IMR-90 (cell line): ENCODE measurements at regions not wholly inside any gene's neighbourhood (a gene's known extent, or its start where the extent isn't known, plus 50 kb on each side); places are given as distances from the start of the nearest gene placed in this dataset.

Experiments used
- ATAC-seq: fragments of 200-7000 bp; cut with Tn5 transposase; 2 replicates; pipeline ENCODE4 v1.9.1; 2020; ENCODE audit warnings: low read depth, mild to moderate bottlenecking, moderate library complexity
- BruUV-seq: library from RNA; stranded (reverse); fragments of 400-500 nt; replicated peaks from 2 replicates; lab custom pipeline; 2021; lab: Mats Ljungman, UMichigan
- CTCF ChIA-PET: fragments of 300-600 bp; formaldehyde crosslinking; extraction: SDS; loops from one replicate; lab custom pipeline; 2021; ENCODE audit warnings: antibody characterized with exemption; lab: Yijun Ruan, JAX
- POLR2A ChIA-PET: fragments of 300-600 bp; sonication (Branson Sonifier 250); formaldehyde crosslinking; loops from one replicate; lab custom pipeline; 2022; ENCODE audit warnings: antibody characterized with exemption; ENCODE audit not compliant: unreplicated experiment; lab: Charles Lee
- DNase-seq: peaks from one replicate; pipeline ENCODE4 v3.0.0; 2013
- H2AFZ ChIP-seq: replicated peaks from 2 replicates; pipeline ENCODE3; 2013; ENCODE audit warnings: low read length, mild to moderate bottlenecking; ENCODE audit not compliant: poor library complexity
- H2AK5ac ChIP-seq: 2 replicates; pipeline ENCODE4 v1.6.1; 2013; ENCODE audit warnings: low read depth, low read length, inconsistent platforms
- H2AK9ac ChIP-seq: replicated peaks from 2 replicates; pipeline ENCODE3; 2013; ENCODE audit warnings: mild to moderate bottlenecking, low read depth, low read length, moderate library complexity; ENCODE audit not compliant: poor library complexity
- H2BK120ac ChIP-seq: 2 replicates; pipeline ENCODE4 v1.6.1; 2013; ENCODE audit warnings: low read depth, low read length, inconsistent platforms
- H2BK15ac ChIP-seq: 3 replicates; pipeline ENCODE4 v1.6.1; 2013; ENCODE audit warnings: low read depth, low read length, inconsistent platforms
- H2BK20ac ChIP-seq: 2 replicates; pipeline ENCODE4 v1.6.1; 2013; ENCODE audit warnings: low read depth, mild to moderate bottlenecking, inconsistent platforms, low read length, moderate library complexity
- H2BK5ac ChIP-seq: 2 replicates; pipeline ENCODE4 v1.6.1; 2013; ENCODE audit warnings: mild to moderate bottlenecking, low read depth, low read length, inconsistent platforms; ENCODE audit not compliant: poor library complexity, severe bottlenecking
- H3K14ac ChIP-seq: replicated peaks from 2 replicates; pipeline ENCODE4 v1.6.1; 2013; ENCODE audit warnings: low read depth, low read length, inconsistent platforms
- H3K18ac ChIP-seq: 2 replicates; pipeline ENCODE4 v1.6.1; 2013; ENCODE audit warnings: low read depth, low read length, control low read depth
- H3K23ac ChIP-seq: 2 replicates; pipeline ENCODE4 v1.6.1; 2013; ENCODE audit warnings: low read depth, low read length, inconsistent platforms
- H3K27ac ChIP-seq: 2 replicates; pipeline ENCODE4 v1.5.1; 2013; ENCODE audit warnings: mild to moderate bottlenecking, control low read depth, low read length; ENCODE audit not compliant: insufficient read depth
- H3K27me3 ChIP-seq: 2 replicates; pipeline ENCODE4 v1.6.1; 2013; ENCODE audit warnings: low read length; ENCODE audit not compliant: control insufficient read depth, insufficient read depth
- H3K36me3 ChIP-seq: 2 replicates; pipeline ENCODE4 v1.6.1; 2013; ENCODE audit warnings: low read length, mixed read lengths; ENCODE audit not compliant: control insufficient read depth, insufficient read depth
- H3K4ac ChIP-seq: 2 replicates; pipeline ENCODE4 v1.6.1; 2013; ENCODE audit warnings: low read depth, low read length, inconsistent platforms
- H3K4me1 ChIP-seq: 2 replicates; pipeline ENCODE4 v1.6.1; 2013; ENCODE audit warnings: low read length, mixed read lengths; ENCODE audit not compliant: control insufficient read depth, insufficient read depth
- H3K4me2 ChIP-seq: 2 replicates; pipeline ENCODE4 v1.6.1; 2013; ENCODE audit warnings: low read depth, mild to moderate bottlenecking, control low read depth, low read length, moderate library complexity
- H3K4me3 ChIP-seq: 2 replicates; pipeline ENCODE4 v1.5.1; 2013; ENCODE audit warnings: low read depth, mild to moderate bottlenecking, control low read depth, low read length, moderate library complexity; ENCODE audit not compliant: insufficient read depth
- H3K56ac ChIP-seq: 2 replicates; pipeline ENCODE4 v1.6.1; 2013; ENCODE audit warnings: low read length, inconsistent platforms; ENCODE audit not compliant: insufficient read depth; ENCODE audit errors: extremely low read depth
- H3K79me1 ChIP-seq, 2 experiments: 2 replicates each; pipeline ENCODE4 v1.6.1; 2013; ENCODE audit warnings: low read length in 2 of 2, inconsistent platforms in 1 of 2, low read depth in 1 of 2
- H3K9ac ChIP-seq: 2 replicates; pipeline ENCODE4 v1.6.1; 2013; ENCODE audit warnings: low read depth, low read length, control low read depth
- H3K9me1 ChIP-seq: 2 replicates; pipeline ENCODE4 v1.6.1; 2013; ENCODE audit warnings: low read length, inconsistent platforms; ENCODE audit not compliant: insufficient read depth
- H3K9me3 ChIP-seq: 2 replicates; pipeline ENCODE4 v1.6.1; 2013; ENCODE audit warnings: low read length; ENCODE audit not compliant: control insufficient read depth, insufficient read depth
- H4K20me1 ChIP-seq: 2 replicates; pipeline ENCODE4 v1.6.1; 2013; ENCODE audit warnings: low read length, inconsistent platforms; ENCODE audit not compliant: insufficient read depth
- H4K5ac ChIP-seq: 2 replicates; pipeline ENCODE4 v1.6.1; 2013; ENCODE audit warnings: mild to moderate bottlenecking, low read depth, low read length, control low read depth
- H4K8ac ChIP-seq, 2 experiments: 2 replicates each; pipeline ENCODE4 v1.6.1; 2013; ENCODE audit warnings: low read depth in 2 of 2, low read length in 2 of 2, control low read depth in 1 of 2, inconsistent platforms in 1 of 2
- H4K91ac ChIP-seq: 2 replicates; pipeline ENCODE4 v1.6.1; 2013; ENCODE audit warnings: low read depth, low read length, inconsistent platforms; ENCODE audit not compliant: insufficient read depth
- FOS ChIP-seq: fragments of 150-350 bp; IDR thresholded peaks from 2 replicates; pipeline ENCODE4 v1.6.1; 2016; ENCODE audit warnings: low read depth, low read length
- MAZ ChIP-seq: IDR thresholded peaks from 2 replicates; pipeline ENCODE4 v1.6.1; 2012; ENCODE audit warnings: low read depth, mild to moderate bottlenecking, low read length, improper control_type of control experiment, moderate library complexity, borderline replicate concordance
- NFE2L2 ChIP-seq: fragments of 150-350 bp; IDR thresholded peaks from 2 replicates; pipeline ENCODE4 v1.6.1; 2016; ENCODE audit warnings: low read depth, mild to moderate bottlenecking, low read length
- RAD21 ChIP-seq: IDR thresholded peaks from 2 replicates; pipeline ENCODE4 v1.6.1; 2012; ENCODE audit warnings: low read length, improper control_type of control experiment
- WGBS, 2 experiments: methylation state at CpG; one replicate each; pipeline versions ENCODE4 v1.1.5 to v1.1.7; 2013; ENCODE audit warnings: missing lambda C conversion rate in 2 of 2; ENCODE audit not compliant: insufficient read length in 1 of 2; ENCODE audit errors: extremely low coverage in 2 of 2; 5-methylcytosine and 5-hydroxymethylcytosine counted together
- dilution Hi-C: fragments of 300-500 bp; cut with HindIII; formaldehyde crosslinking; loops from one replicate; pipeline ENCODE4 v1.14.3; 2018; ENCODE audit warnings: low sequenced_read_pairs; ENCODE audit not compliant: unreplicated experiment
- in situ Hi-C: fragments of 300-500 bp; cut with MboI; formaldehyde crosslinking; loops from 3 replicates; pipeline ENCODE4 v1.14.3; 2019; ENCODE audit warnings: low sequenced_read_pairs, inconsistent platforms, mixed read lengths
- intact Hi-C: fragments of 100-400 bp; cut with micrococcal nuclease; formaldehyde crosslinking; loops from 2 replicates; pipeline ENCODE4 v1.10.0; 2022

GRCh38 chr2:120598416-120598815, 137.3 kb upstream of the GLI2 start:
- in situ Hi-C loops, result no loop called here
- Histone ChIP-seq H3K4me2 (no peak overlapping the region), H2BK20ac (no peak overlapping the region), H3K9me3 (peaks cover 6% of the 10 kb centered on the region; the same call in 1 of the 2 replicates), H2AK5ac (no peak overlapping the region), H3K14ac (no peak overlapping the region), H3K18ac (no peak overlapping the region), H3K56ac (no peak overlapping the region), H3K4ac (no peak overlapping the region), H4K91ac (no peak overlapping the region), H3K4me1 (peaks cover 13% of the 10 kb centered on the region; the same call in 1 of the 2 replicates), H4K20me1 (no peaks in the 10 kb centered on the region), H3K27me3 (no peaks in the 10 kb centered on the region; the same call in 1 of the 2 replicates), H2BK120ac (no peak overlapping the region), H3K9me1 (no peaks in the 10 kb centered on the region), H2BK5ac (no peak overlapping the region), H3K27ac (no peak overlapping the region), H2BK15ac (no peak overlapping the region; the same call in 2 of the 3 replicates), H3K79me1 (no peaks in the 10 kb centered on the region), H2AK9ac (no peak overlapping the region), H3K4me3 (no peak overlapping the region), H4K8ac (no peak overlapping the region), H2AFZ (no peak overlapping the region), H3K9ac (no peak overlapping the region), H3K23ac (no peak overlapping the region), H3K36me3 (no peaks in the 10 kb centered on the region), H4K5ac (no peak overlapping the region)
- BruUV-seq, result no TSS peak
- no peak for TF ChIP-seq FOS
- no peak for TF ChIP-seq NFE2L2
- no peak for TF ChIP-seq RAD21
- TF ChIP-seq MAZ, result no peak
- no peak for DNase-seq
- no peak for ATAC-seq
- intact Hi-C loops, result no loop called here
- POLR2A ChIA-PET, result no interaction called here
- dilution Hi-C loops, result no loop called here
- CTCF ChIA-PET, result interaction anchor here (0.6 kb wide), 1 partner anchor 1115 kb away, joined by 3 read pairs; no protein-coding TSS in a partner anchor
- WGBS, 2 experiments, result 95% methylated on average over 3 of the region's 5 CpGs; no CpG with 5 or more reads in 1 of the 2 experiments
